Activated naive CD4-positive, alpha-beta T cell treated with anti-CD3 and anti-CD28 coated beads for 36 hours (primary cell): ENCODE measurements at regions not wholly inside any gene's neighbourhood (a gene's known extent, or its start where the extent isn't known, plus 50 kb on each side); places are given as distances from the start of the nearest gene placed in this dataset.

Source experiments
- CTCF ChIA-PET: fragments of 350-600 bp; sonication (Branson Sonifier 250); formaldehyde crosslinking; loops from one replicate; lab custom pipeline; 2021; ENCODE audit warnings: antibody characterized with exemption; lab: Charles Lee
- DNase-seq: peaks from one replicate; pipeline ENCODE4 v3.0.0-alpha.2; 2020
- H3K27ac Mint-ChIP-seq: one replicate; pipeline ENCODE4 v1.8.0; 2021; ENCODE audit warnings: mild to moderate bottlenecking, mixed read lengths
- H3K27me3 Mint-ChIP-seq: one replicate; pipeline ENCODE4 v1.8.0; 2021; ENCODE audit warnings: low read depth, mixed read lengths
- H3K36me3 Mint-ChIP-seq: one replicate; pipeline ENCODE4 v1.8.0; 2021; ENCODE audit warnings: low read depth, mixed read lengths
- H3K4me1 Mint-ChIP-seq: one replicate; pipeline ENCODE4 v1.8.0; 2021; ENCODE audit warnings: low read depth, mixed read lengths
- H3K4me3 Mint-ChIP-seq: one replicate; pipeline ENCODE4 v1.8.0; 2021; ENCODE audit warnings: mild to moderate bottlenecking, moderate library complexity, mixed read lengths
- H3K9me3 Mint-ChIP-seq: one replicate; pipeline ENCODE4 v1.8.0; 2021; ENCODE audit warnings: mixed read lengths
- intact Hi-C: fragments of 100-400 bp; cut with micrococcal nuclease; formaldehyde crosslinking; loops from one replicate; pipeline ENCODE4 v1.15.1; 2023

DNA sequence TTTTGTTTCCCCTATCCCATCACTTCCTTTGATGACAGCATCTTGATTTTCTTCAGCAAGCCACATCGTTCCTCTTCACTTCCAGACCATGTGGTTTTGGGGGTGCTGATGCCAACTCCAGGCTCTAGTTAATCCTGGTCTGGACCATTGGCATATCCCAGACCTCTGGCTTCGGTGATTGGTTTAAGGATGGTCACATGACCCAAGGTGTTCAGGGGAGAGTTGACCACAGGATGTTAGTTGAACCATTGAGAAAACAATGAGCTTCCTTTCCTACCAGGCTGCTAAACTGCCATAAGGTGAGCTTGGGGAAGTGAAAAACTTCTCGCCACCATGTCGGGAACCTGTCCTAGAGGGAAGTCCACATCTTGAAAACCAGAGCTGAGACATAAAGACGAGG is 60.9 kb upstream of the TLR3 start:
- Mint-ChIP-seq H3K4me3 (no peak overlapping the region), H3K27me3 (peaks cover 8% of the 10 kb centered on the region), H3K9me3 (no peaks in the 10 kb centered on the region), H3K36me3 (no peaks in the 10 kb centered on the region), H3K27ac (no peak overlapping the region), H3K4me1 (no peaks in the 10 kb centered on the region)
- CTCF ChIA-PET: no interaction called here
- intact Hi-C loops: no loop called here
- no peak for DNase-seq

- Mint-ChIP-seq H3K27me3 (peaks cover 8% of the 10 kb centered on the region), H3K4me3 (no peak overlapping the region), H3K4me1 (no peaks in the 10 kb centered on the region), H3K27ac (no peak overlapping the region), H3K9me3 (no peaks in the 10 kb centered on the region), H3K36me3 (no peaks in the 10 kb centered on the region)
- intact Hi-C loops: no loop called here
- CTCF ChIA-PET: no interaction called here
- no peak for DNase-seq
Observed at GRCh38 chr4:186009976-186010375, 59.0 kb upstream of the TLR3 start.

DNA sequence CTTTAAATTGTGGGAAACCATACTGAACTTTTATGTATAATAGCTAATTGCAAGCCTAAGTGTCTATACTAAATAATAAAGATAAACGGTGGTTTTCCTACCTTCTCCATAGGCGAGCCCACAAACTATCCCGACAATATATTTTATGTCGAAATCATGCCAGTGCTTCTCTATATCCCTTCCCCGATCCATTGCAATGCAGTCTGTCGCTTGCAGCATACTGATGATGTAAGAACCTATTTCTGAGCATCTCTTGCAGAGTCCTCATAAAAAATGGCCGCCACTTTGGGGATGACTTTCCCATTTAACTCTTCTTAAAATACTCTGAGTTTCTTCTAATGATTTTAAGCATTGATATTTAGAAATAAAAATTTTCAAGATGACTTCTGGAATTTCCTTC is 58.1 kb upstream of the TLR3 start:
- Mint-ChIP-seq H3K27me3 (peaks cover 13% of the 10 kb centered on the region), H3K9me3 (no peaks in the 10 kb centered on the region), H3K4me1 (no peaks in the 10 kb centered on the region), H3K27ac (no peak overlapping the region), H3K36me3 (no peaks in the 10 kb centered on the region), H3K4me3 (no peak overlapping the region)
- CTCF ChIA-PET: no interaction called here
- no peak for DNase-seq
- intact Hi-C loops: no loop called here

DNA sequence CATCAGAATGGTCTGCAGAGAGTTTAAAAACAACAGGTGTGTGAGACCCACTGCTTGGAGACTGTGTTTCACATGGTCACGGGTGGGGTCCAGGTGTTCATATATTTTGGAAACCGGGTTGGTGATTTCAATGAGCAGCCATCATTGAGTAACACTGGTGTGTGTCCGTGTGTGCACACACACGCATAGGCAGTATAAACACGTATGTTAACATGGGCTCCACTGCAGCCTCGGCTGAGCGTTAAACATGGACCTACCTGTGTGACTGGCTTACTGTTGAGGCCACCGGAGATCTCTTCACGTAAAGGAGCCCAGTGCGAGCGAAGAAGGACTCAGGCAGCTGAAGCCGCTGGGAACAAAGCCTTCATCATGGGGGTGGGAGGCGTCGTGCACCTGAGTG is 56.9 kb upstream of the TLR3 start:
- intact Hi-C loops: no loop called here
- Mint-ChIP-seq H3K27ac (no peak overlapping the region), H3K4me1 (no peaks in the 10 kb centered on the region), H3K4me3 (no peak overlapping the region), H3K27me3 (peaks cover 15% of the 10 kb centered on the region), H3K9me3 (no peaks in the 10 kb centered on the region), H3K36me3 (no peaks in the 10 kb centered on the region)
- DNase-seq: no peak
- CTCF ChIA-PET: no interaction called here

- no peak overlapping the region for H3K27ac Mint-ChIP-seq
- H3K36me3 Mint-ChIP-seq: no peaks in the 10 kb centered on the region
- CTCF ChIA-PET: no interaction called here
- intact Hi-C loops: no loop called here
- DNase-seq: no peak
- H3K4me3 Mint-ChIP-seq: no peak overlapping the region
- H3K27me3 Mint-ChIP-seq: peaks cover 19% of the 10 kb centered on the region
- H3K9me3 Mint-ChIP-seq: no peaks in the 10 kb centered on the region
- no peaks in the 10 kb centered on the region for H3K4me1 Mint-ChIP-seq
Observed at GRCh38 chr4:186013419-186014186, 55.4 kb upstream of the TLR3 start.

GRCh38 chr4:186015212-186015817 is 53.6 kb upstream of the TLR3 start:
- H3K27me3 Mint-ChIP-seq: peaks cover 17% of the 10 kb centered on the region
- CTCF ChIA-PET: no interaction called here
- DNase-seq: no peak
- H3K4me3 Mint-ChIP-seq: no peak overlapping the region
- no peak overlapping the region for H3K27ac Mint-ChIP-seq
- H3K36me3 Mint-ChIP-seq: no peaks in the 10 kb centered on the region
- no peaks in the 10 kb centered on the region for H3K4me1 Mint-ChIP-seq
- no peaks in the 10 kb centered on the region for H3K9me3 Mint-ChIP-seq
- intact Hi-C loops: no loop called here

DNA sequence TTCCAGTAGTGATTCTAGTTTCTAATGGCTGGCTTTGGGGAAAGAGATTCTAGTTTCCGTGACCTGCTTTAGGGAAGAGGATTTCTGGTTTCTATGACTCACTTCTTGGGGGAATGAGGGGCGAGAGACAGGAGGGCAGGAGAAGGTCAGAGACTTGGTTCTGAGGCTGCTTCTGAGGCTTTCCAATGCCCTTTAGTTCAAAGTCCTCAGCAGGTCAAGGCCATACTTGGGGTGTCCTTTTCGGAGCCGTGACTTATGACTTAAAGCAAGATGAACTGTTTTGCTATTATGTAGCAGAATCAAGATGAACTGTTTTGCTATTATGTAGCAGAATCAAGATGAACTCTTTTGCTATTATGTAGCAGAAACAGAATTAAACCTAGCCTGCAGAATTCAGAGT is 52.2 kb upstream of the TLR3 start:
- Mint-ChIP-seq H3K27me3 (peaks cover 22% of the 10 kb centered on the region), H3K4me1 (no peaks in the 10 kb centered on the region), H3K27ac (no peak overlapping the region), H3K9me3 (no peaks in the 10 kb centered on the region), H3K36me3 (no peaks in the 10 kb centered on the region), H3K4me3 (no peak overlapping the region)
- no peak for DNase-seq
- CTCF ChIA-PET: no interaction called here
- intact Hi-C loops: no loop called here

DNA sequence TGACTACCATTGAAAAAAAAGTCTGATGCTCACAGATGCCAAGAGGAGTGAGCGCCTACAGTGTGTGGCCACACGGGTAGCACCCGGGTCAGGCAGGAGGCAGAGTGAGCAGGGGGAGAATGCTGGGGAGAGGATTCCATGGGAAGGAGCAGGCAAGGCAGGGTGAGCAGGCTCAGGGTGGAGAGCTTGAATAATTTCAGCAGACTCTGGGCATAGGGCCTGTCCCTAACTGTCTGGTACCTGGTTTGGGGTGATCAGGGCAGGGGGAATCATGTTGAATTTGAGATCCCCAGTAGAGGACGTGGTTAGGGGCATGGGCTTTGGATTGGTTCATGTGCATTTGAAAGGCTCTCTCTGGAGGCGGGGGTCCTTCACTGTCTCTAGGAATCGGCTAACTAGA is 51.2 kb upstream of the TLR3 start:
- Mint-ChIP-seq H3K36me3 (no peaks in the 10 kb centered on the region), H3K9me3 (no peaks in the 10 kb centered on the region), H3K4me3 (no peak overlapping the region), H3K27me3 (peaks cover 21% of the 10 kb centered on the region), H3K27ac (no peak overlapping the region), H3K4me1 (no peaks in the 10 kb centered on the region)
- DNase-seq: no peak
- CTCF ChIA-PET: no interaction called here
- intact Hi-C loops: no loop called here

DNA sequence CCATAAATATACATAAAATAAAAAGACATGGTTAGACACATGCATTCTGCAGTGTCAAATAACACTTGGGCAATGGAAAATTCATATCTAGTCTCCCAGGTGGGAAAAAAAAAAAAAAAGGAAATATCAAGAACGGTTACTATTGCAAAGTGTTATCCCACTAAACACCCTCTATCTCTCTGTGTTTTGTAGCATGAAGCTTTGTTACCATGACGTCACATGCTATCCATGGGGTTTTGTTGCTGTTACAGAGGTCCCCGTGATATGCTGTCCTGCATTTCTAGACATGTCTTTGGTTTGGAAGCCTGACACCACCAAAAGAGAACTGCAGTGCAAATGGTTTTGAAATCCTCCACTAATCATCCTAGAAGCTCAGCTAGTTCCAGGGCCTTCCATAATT is 50.7 kb upstream of the TLR3 start:
- no peak for DNase-seq
- Mint-ChIP-seq H3K27ac (no peak overlapping the region), H3K4me3 (no peak overlapping the region), H3K27me3 (peaks cover 21% of the 10 kb centered on the region), H3K36me3 (no peaks in the 10 kb centered on the region), H3K4me1 (no peaks in the 10 kb centered on the region), H3K9me3 (no peaks in the 10 kb centered on the region)
- CTCF ChIA-PET: no interaction called here
- intact Hi-C loops: no loop called here

DNA sequence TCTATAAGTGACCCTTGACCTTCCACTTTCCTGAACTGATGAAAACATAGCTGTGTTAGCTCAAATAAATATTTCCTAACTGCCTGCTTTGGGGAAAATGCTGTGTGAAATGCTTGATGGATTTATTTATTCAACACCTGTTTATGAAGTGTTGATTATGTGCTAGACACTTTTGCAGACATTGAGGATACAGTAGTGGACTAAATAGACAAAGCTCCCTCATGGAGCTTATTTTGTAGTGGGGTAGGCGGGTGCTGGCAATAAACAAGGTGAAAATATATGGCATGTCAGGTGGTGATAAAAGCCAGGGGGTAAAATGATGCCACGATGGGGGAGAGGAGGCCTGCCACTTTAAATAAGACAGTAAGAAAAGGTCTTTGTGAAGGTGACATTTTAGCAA is 50.2 kb upstream of the TLR3 start:
- Mint-ChIP-seq H3K4me3 (no peak overlapping the region), H3K36me3 (no peaks in the 10 kb centered on the region), H3K9me3 (no peaks in the 10 kb centered on the region), H3K27ac (no peak overlapping the region), H3K27me3 (peaks cover 21% of the 10 kb centered on the region), H3K4me1 (no peaks in the 10 kb centered on the region)
- CTCF ChIA-PET: no interaction called here
- intact Hi-C loops: no loop called here
- DNase-seq: no peak
